Lower lobe of right lung (tissue), 2 donors: ENCODE measurements at regions not wholly inside any gene's neighbourhood (a gene's known extent, or its start where the extent isn't known, plus 50 kb on each side); places are given as distances from the start of the nearest gene placed in this dataset.

Experiments
- ATAC-seq, 2 donors: fragments of 200-7000 bp; cut with Tn5 transposase; one replicate each; pipeline ENCODE4 v1.9.1; 2020 to 2022; ENCODE audit warnings: mild to moderate bottlenecking in 2 of 2, moderate library complexity in 2 of 2
- DNase-seq: peaks from one replicate; pipeline ENCODE4 v3.0.0-alpha.2; 2020
- H3K27ac ChIP-seq: fragments of 200-600 bp; one replicate; pipeline ENCODE4 v1.8.0; 2022
- H3K27me3 ChIP-seq: fragments of 200-600 bp; one replicate; pipeline ENCODE4 v1.8.0; 2022; ENCODE audit warnings: low read depth
- H3K36me3 ChIP-seq: fragments of 200-600 bp; one replicate; pipeline ENCODE4 v1.8.0; 2022; ENCODE audit warnings: mild to moderate bottlenecking
- H3K4me1 ChIP-seq: fragments of 200-600 bp; one replicate; pipeline ENCODE4 v1.8.0; 2022
- H3K4me3 ChIP-seq: fragments of 200-600 bp; one replicate; pipeline ENCODE4 v1.8.0; 2022; ENCODE audit warnings: mild to moderate bottlenecking
- H3K9me3 ChIP-seq: fragments of 200-600 bp; one replicate; pipeline ENCODE4 v1.8.0; 2022
- intact Hi-C: fragments of 100-400 bp; cut with DNase I; formaldehyde crosslinking; loops from one replicate; pipeline ENCODE4 v1.11.0; 2022
- TF ChIP-seq, protein P1 (sequence below): fragments of 200-600 bp; IDR thresholded peaks from one replicate; pipeline ENCODE4 v1.8.0; 2022; ENCODE audit warnings: antibody characterized with exemption, mild to moderate bottlenecking
- donor health status: DM: no; HTN: yes; CAD: no; lungs with severe emphysema.

DNA sequence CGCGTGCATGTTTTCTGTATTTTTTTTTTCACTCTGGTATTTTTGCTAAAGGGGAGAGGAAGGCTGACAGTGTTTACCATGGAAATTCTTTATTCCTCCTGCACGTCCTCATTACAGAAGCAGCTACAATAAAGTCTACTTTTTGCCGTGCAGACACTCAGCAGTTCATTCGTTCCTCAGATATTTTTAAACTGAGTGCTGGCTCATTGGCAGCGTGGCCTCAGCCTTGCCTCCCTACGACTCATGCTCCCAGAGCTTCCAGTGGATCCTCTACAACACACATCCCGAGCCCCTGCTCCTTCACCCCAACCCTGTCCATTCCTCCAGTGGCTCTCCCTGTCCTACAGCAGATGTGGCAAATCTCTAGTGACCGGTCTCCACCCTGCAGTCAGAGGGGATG lies 239.2 kb upstream of the ZMIZ1 start:
- no peak overlapping the region for H3K4me3 ChIP-seq
- H3K27ac ChIP-seq: no peak overlapping the region
- no peaks in the 10 kb centered on the region for H3K4me1 ChIP-seq
- TF ChIP-seq, protein P1, sequence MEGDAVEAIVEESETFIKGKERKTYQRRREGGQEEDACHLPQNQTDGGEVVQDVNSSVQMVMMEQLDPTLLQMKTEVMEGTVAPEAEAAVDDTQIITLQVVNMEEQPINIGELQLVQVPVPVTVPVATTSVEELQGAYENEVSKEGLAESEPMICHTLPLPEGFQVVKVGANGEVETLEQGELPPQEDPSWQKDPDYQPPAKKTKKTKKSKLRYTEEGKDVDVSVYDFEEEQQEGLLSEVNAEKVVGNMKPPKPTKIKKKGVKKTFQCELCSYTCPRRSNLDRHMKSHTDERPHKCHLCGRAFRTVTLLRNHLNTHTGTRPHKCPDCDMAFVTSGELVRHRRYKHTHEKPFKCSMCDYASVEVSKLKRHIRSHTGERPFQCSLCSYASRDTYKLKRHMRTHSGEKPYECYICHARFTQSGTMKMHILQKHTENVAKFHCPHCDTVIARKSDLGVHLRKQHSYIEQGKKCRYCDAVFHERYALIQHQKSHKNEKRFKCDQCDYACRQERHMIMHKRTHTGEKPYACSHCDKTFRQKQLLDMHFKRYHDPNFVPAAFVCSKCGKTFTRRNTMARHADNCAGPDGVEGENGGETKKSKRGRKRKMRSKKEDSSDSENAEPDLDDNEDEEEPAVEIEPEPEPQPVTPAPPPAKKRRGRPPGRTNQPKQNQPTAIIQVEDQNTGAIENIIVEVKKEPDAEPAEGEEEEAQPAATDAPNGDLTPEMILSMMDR: no peak
- no peaks in the 10 kb centered on the region for H3K27me3 ChIP-seq
- DNase-seq (no peak), ATAC-seq (no peak)
- H3K36me3 ChIP-seq: no peaks in the 10 kb centered on the region
- intact Hi-C loops: no loop called here
- H3K9me3 ChIP-seq: peaks cover 2% of the 10 kb centered on the region

DNA sequence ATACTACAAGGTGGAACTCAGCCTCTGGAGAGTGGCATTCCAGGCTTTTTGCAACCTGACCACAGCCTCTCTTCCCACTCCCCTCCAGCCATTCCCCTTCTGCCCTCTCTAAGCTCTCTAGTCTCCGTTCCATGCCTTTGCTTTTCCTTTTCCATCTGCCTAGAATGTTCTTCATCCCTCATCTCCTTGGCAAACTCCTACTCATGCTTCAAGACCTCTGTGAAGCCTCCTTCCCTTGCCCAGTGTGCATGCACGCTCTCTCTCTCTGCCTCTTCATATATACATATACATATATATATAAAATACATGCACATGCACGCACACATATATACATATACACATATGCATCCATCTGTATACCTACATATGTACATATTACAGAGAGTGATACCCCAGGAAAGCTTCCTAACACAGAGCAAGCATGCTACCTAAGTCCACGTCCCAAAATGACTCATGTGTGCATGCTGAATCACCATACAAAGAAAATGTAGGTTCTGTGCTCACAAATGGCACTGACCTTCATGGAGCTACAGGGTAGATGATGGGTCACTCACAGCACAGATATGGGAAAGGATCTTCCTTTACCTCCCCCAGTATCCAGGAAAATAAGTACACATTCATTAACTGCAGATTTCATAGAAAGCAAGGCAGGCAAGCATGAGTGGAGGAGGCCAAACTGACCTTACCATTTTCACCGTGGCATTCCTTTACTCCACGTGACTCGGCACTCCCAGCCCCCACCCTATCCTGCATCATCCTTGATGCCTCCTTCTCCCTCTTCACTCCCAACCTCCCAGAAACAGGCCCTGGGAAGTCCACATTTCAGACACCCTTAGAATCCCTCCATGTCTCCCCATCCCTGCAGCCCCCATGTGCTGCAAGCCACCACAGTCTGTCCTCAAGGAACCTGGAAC lies 238.4 kb upstream of the ZMIZ1 start:
- Histone ChIP-seq H3K9me3 (peaks cover 2% of the 10 kb centered on the region), H3K27me3 (no peaks in the 10 kb centered on the region), H3K36me3 (no peaks in the 10 kb centered on the region), H3K4me3 (no peak overlapping the region), H3K4me1 (no peaks in the 10 kb centered on the region), H3K27ac (no peak overlapping the region)
- TF ChIP-seq, protein P1: no peak
- ATAC-seq: no peak
- intact Hi-C loops: no loop called here
- DNase-seq: no peak

DNA sequence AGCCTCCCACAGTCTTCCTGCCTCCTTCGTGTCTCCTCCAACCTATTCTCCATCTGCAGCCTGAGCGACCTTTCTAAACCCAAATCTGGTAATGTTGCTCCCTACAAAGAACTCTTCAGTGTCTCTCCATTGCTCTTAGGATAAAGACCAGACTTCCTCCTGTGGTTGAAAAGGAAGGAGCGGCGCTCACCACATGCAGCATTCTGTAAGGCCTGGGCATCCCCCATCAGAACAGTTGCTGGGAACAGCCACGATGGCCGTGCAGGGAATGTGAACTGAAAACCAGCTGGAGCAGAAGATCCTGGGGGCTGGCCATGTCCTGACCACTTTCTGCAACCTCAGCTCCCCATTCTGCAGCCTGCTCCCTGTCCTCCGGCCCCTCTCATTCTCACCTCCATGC lies 237.8 kb upstream of the ZMIZ1 start:
- Histone ChIP-seq H3K36me3 (no peaks in the 10 kb centered on the region), H3K4me3 (no peak overlapping the region), H3K27ac (no peak overlapping the region), H3K4me1 (no peaks in the 10 kb centered on the region), H3K27me3 (no peaks in the 10 kb centered on the region), H3K9me3 (peaks cover 2% of the 10 kb centered on the region)
- TF ChIP-seq, protein P1: no peak
- intact Hi-C loops: no loop called here
- ATAC-seq: no peak
- no peak for DNase-seq

DNA sequence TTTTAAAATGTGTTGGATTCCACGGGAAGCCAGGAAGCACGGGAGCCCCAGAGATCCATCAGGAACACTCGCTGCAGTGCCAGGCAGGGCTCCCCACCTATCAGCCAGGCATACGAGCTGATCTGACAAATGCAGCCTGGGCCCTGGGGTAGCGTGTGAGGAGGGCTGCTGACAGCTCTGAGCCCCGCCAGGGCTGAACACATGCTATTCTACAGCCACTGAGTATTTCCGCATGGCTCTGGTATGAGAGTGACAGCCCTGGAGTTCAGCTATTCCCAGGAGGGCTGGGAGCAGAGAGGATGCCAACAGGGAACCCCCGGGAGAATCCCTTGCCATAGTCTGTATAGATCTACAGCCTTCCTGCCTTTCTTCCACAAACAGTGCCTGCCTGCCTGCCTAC lies 237.3 kb upstream of the ZMIZ1 start:
- no peaks in the 10 kb centered on the region for H3K4me1 ChIP-seq
- intact Hi-C loops: no loop called here
- no peak overlapping the region for H3K4me3 ChIP-seq
- H3K9me3 ChIP-seq: peaks cover 2% of the 10 kb centered on the region
- H3K27me3 ChIP-seq: no peaks in the 10 kb centered on the region
- no peaks in the 10 kb centered on the region for H3K36me3 ChIP-seq
- DNase-seq: no peak
- TF ChIP-seq, protein P1: no peak
- H3K27ac ChIP-seq: no peak overlapping the region
- ATAC-seq: no peak

DNA sequence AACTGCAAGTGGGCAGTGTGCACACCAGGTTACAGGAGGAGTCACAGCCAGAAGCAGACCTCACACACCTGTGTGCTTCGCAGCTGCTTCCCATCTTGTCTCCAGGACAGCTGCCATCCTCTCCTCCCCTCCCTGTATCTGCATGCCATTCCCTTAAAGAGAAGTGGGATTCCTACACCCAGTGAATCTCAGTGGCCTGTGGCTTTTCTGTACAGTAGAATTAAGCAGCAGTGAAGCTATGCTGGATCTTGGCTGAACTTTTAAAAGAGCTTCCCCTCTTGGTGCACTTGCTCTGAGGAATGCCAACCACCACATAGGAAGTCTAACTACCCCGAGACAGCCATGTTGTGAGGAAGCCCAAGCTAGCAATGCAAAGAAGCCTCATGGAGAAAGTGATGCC lies 236.5 kb upstream of the ZMIZ1 start:
- Histone ChIP-seq H3K4me1 (no peaks in the 10 kb centered on the region), H3K27me3 (no peaks in the 10 kb centered on the region), H3K27ac (no peak overlapping the region), H3K36me3 (no peaks in the 10 kb centered on the region), H3K4me3 (no peak overlapping the region), H3K9me3 (peaks cover 2% of the 10 kb centered on the region)
- DNase-seq: no peak
- TF ChIP-seq, protein P1: no peak
- intact Hi-C loops: no loop called here
- no peak for ATAC-seq
